ENCODE measurements at regions not wholly inside any gene's neighbourhood (a gene's known extent, or its start where the extent isn't known, plus 50 kb on each side); places are given as distances from the start of the nearest gene placed in this dataset.
"Not testable (repeated sequence)": the region's sequence is repeated elsewhere in the genome, so short reads cannot be mapped to it uniquely, and the experiment has no call there.

GRCh38 chr15:87463956-87464355 lies 792.6 kb downstream of the NTRK3 start:
- not testable (repeated sequence) for TF ChIP-seq POLR2AphosphoS5 (IDR thresholded peaks at IDR 0.05; ENCODE audit: low read depth, low read length); POLR2A (IDR thresholded peaks at IDR 0.05; ENCODE audit: low read depth, low read length); SPI1 (IDR thresholded peaks at IDR 0.05; ENCODE audit: low read depth, low read length); PAX5 (IDR thresholded peaks at IDR 0.05; ENCODE audit: insufficient read depth, low read length, severe bottlenecking)
